Right lobe of liver (tissue), 4 donors: ENCODE measurements at regions not wholly inside any gene's neighbourhood (a gene's known extent, or its start where the extent isn't known, plus 50 kb on each side); places are given as distances from the start of the nearest gene placed in this dataset.

Experiments used
- POLR2A ChIP-seq: fragments of 450-650 bp; IDR thresholded peaks from one replicate; pipeline ENCODE4 v1.6.1; 2017; ENCODE audit warnings: antibody characterized with exemption, mild to moderate bottlenecking
- TF ChIP-seq, protein P1 (sequence below), 4 donors: fragments of 200-600 bp in 3 of 4; fragments of 450-650 bp in 1 of 4; IDR thresholded peaks; one replicate each; pipeline versions ENCODE4 v1.5.1 to v1.8.0; 2016 to 2022; ENCODE audit warnings: antibody characterized with exemption in 4 of 4, mild to moderate bottlenecking in 2 of 4
- donor health status: DM: no; HTN: no; CAD: no.
- donor health status: DM: no; HTN: no; CAD: no.
- donor health status: DM: no; HTN: yes; CAD: no.

DNA sequence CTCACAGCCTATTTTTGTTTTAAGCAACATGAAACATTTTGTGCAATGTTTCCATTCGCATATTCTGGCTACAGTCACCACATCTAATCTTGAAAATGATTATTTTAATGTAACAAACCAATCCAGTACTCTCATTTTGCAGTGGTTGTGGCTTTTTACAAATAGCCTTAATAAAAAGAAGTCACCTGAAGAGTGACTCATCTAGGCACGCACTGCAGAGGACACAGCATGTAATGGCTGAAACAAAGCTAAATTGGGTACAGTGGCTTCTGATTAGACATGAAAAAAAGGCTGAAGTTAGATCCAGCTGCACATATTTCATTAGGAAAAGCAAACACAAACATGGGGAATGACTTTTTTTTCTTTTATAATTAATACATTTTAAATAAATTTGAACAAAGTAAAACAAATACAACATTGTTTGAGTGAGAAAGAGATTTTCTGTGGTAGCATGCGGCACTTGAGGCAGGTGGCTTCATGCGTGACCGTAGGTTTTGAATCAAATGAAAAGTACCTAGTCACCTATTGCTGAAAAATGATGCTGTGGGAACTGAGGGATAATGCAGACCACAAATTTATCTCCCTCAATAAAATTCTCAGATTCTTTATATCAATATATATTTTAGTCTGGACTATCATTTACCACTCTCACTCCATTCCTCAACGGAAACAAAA, 240.8 kb upstream of the DDX53 start:
- TF ChIP-seq POLR2A: no peak
- TF ChIP-seq, protein P1, sequence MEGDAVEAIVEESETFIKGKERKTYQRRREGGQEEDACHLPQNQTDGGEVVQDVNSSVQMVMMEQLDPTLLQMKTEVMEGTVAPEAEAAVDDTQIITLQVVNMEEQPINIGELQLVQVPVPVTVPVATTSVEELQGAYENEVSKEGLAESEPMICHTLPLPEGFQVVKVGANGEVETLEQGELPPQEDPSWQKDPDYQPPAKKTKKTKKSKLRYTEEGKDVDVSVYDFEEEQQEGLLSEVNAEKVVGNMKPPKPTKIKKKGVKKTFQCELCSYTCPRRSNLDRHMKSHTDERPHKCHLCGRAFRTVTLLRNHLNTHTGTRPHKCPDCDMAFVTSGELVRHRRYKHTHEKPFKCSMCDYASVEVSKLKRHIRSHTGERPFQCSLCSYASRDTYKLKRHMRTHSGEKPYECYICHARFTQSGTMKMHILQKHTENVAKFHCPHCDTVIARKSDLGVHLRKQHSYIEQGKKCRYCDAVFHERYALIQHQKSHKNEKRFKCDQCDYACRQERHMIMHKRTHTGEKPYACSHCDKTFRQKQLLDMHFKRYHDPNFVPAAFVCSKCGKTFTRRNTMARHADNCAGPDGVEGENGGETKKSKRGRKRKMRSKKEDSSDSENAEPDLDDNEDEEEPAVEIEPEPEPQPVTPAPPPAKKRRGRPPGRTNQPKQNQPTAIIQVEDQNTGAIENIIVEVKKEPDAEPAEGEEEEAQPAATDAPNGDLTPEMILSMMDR (IDR thresholded peaks at IDR 0.05): no peak
